Breast epithelium (tissue), 3 donors: ENCODE measurements at regions not wholly inside any gene's neighbourhood (a gene's known extent, or its start where the extent isn't known, plus 50 kb on each side); places are given as distances from the start of the nearest gene placed in this dataset.

Experiments
- CTCF ChIP-seq, 3 donors: fragments of 450-650 bp; IDR thresholded peaks; one replicate each; pipeline ENCODE4 v1.5.1; 2016 to 2017; ENCODE audit warnings: antibody characterized with exemption in 3 of 3, mild to moderate bottlenecking in 3 of 3, moderate library complexity in 3 of 3
- POLR2A ChIP-seq: fragments of 450-650 bp; IDR thresholded peaks from one replicate; pipeline ENCODE4 v1.6.1; 2016; ENCODE audit warnings: antibody characterized with exemption, mild to moderate bottlenecking, moderate library complexity
- POLR2AphosphoS5 ChIP-seq, 3 donors: sonication (generic); formaldehyde crosslinking; IDR thresholded peaks; one replicate each; pipeline ENCODE4 v1.6.1; 2017; ENCODE audit warnings: antibody characterized with exemption in 3 of 3

- no peak for TF ChIP-seq CTCF (IDR thresholded peaks at IDR 0.05)
- TF ChIP-seq POLR2A: no peak
- TF ChIP-seq POLR2AphosphoS5 (IDR thresholded peaks at IDR 0.05): no peak
Observed at GRCh38 chr2:7419186-7419585, 502.0 kb downstream of the RNF144A start.
